ENCODE measurements at regions not wholly inside any gene's neighbourhood (a gene's known extent, or its start where the extent isn't known, plus 50 kb on each side); places are given as distances from the start of the nearest gene placed in this dataset.
"Not testable (repeated sequence)": the region's sequence is repeated elsewhere in the genome, so short reads cannot be mapped to it uniquely, and the experiment has no call there.

GRCh38 chr6:68144667-68145066, 490.4 kb upstream of the ADGRB3 start:
- DNase-seq (ENCODE audit: low spot score) = no peak

GRCh38 chr6:68141190-68141589, 493.9 kb upstream of the ADGRB3 start:
- no peak for DNase-seq (ENCODE audit: low spot score)

GRCh38 chr6:68139130-68139529, 496.0 kb upstream of the ADGRB3 start:
- DNase-seq (ENCODE audit: low spot score) = no peak

GRCh38 chr6:68134796-68135195, 500.3 kb upstream of the ADGRB3 start:
- no peak for DNase-seq (ENCODE audit: low spot score)

- no peak for DNase-seq (ENCODE audit: low spot score)
Measured at GRCh38 chr6:68128211-68128610, 506.9 kb upstream of the ADGRB3 start.

GRCh38 chr6:68127074-68127473, 508.0 kb upstream of the ADGRB3 start:
- no peak for DNase-seq (ENCODE audit: low spot score)

- DNase-seq (ENCODE audit: low spot score) = no peak
Measured at GRCh38 chr6:68126089-68126749, 508.9 kb upstream of the ADGRB3 start.

GRCh38 chr6:68122975-68123374, 512.1 kb upstream of the ADGRB3 start:
- not testable (repeated sequence) for DNase-seq (ENCODE audit: low spot score)

GRCh38 chr6:68122032-68122431, 513.0 kb upstream of the ADGRB3 start:
- no peak for DNase-seq (ENCODE audit: low spot score)

GRCh38 chr6:68120954-68121353, 514.1 kb upstream of the ADGRB3 start:
- not testable (repeated sequence) for DNase-seq (ENCODE audit: low spot score)

GRCh38 chr6:68114463-68115047, 520.5 kb upstream of the ADGRB3 start:
- DNase-seq (ENCODE audit: low spot score) = no peak

GRCh38 chr6:68108233-68108835, 526.7 kb upstream of the ADGRB3 start:
- DNase-seq (ENCODE audit: low spot score) = no peak

GRCh38 chr6:68094070-68094469, 541.0 kb upstream of the ADGRB3 start:
- DNase-seq (ENCODE audit: low spot score) = no peak

- no peak for DNase-seq (ENCODE audit: low spot score)
Measured at GRCh38 chr6:68087399-68088133, 547.5 kb upstream of the ADGRB3 start.

GRCh38 chr6:68086199-68086598, 548.9 kb upstream of the ADGRB3 start:
- no peak for DNase-seq (ENCODE audit: low spot score)

GRCh38 chr6:68085599-68085998, 549.5 kb upstream of the ADGRB3 start:
- DNase-seq (ENCODE audit: low spot score) = not testable (repeated sequence)

- DNase-seq (ENCODE audit: low spot score) = no peak
Measured at GRCh38 chr6:68082086-68082485, 553.0 kb upstream of the ADGRB3 start.

GRCh38 chr6:68080074-68080473, 555.0 kb upstream of the ADGRB3 start:
- no peak for DNase-seq (ENCODE audit: low spot score)

- no peak for DNase-seq (ENCODE audit: low spot score)
Measured at GRCh38 chr6:68077661-68078060, 557.4 kb upstream of the ADGRB3 start.

- no peak for DNase-seq (ENCODE audit: low spot score)
Measured at GRCh38 chr6:68071740-68072139, 563.3 kb upstream of the ADGRB3 start.

GRCh38 chr6:68069921-68070710, 565.0 kb upstream of the ADGRB3 start:
- DNase-seq (ENCODE audit: low spot score) = no peak

- no peak for DNase-seq (ENCODE audit: low spot score)
Measured at GRCh38 chr6:68059899-68060298, 575.2 kb upstream of the ADGRB3 start.

Measured in hepatic stellate cell (primary cell).